H1 (cell line): ENCODE measurements at regions not wholly inside any gene's neighbourhood (a gene's known extent, or its start where the extent isn't known, plus 50 kb on each side); places are given as distances from the start of the nearest gene placed in this dataset.

Experiments
- CTCF ChIA-PET: fragments of 300-600 bp; sonication (Branson Sonifier 250); formaldehyde crosslinking; loops from one replicate; lab custom pipeline; 2021; ENCODE audit not compliant: partially characterized antibody; lab: Charles Lee
- POLR2A ChIA-PET: fragments of 300-600 bp; sonication (Branson Sonifier 250); formaldehyde crosslinking; loops from one replicate; lab custom pipeline; 2021; ENCODE audit warnings: inconsistent platforms; ENCODE audit not compliant: partially characterized antibody; lab: Charles Lee
- DNase-seq, 2 experiments: peaks; one replicate each; pipeline versions ENCODE4 v3.0.0 to v3.0.0-alpha.2; 2010 to 2022; ENCODE audit warnings: low spot score in 2 of 2, low read depth in 1 of 2, mixed read lengths in 1 of 2
- FAIRE-seq: peaks from 2 replicates; lab custom pipeline; 2011; peaks lifted over from hg19 to GRCh38; lab: Jason Lieb, UNC
- H2AFZ ChIP-seq: 2 replicates; pipeline ENCODE4 v1.8.1; 2012; ENCODE audit warnings: low read length, inconsistent platforms
- H2AK5ac ChIP-seq: 2 replicates; pipeline ENCODE4 v1.6.1; 2013; ENCODE audit warnings: low read depth, low read length
- H2BK120ac ChIP-seq: replicated peaks from 2 replicates; pipeline ENCODE3; 2013; ENCODE audit warnings: low read depth, low read length, inconsistent platforms
- H2BK12ac ChIP-seq: 2 replicates; pipeline ENCODE4 v1.6.1; 2013; ENCODE audit warnings: low read depth, low read length
- H2BK15ac ChIP-seq: 2 replicates; pipeline ENCODE4 v1.6.1; 2013; ENCODE audit warnings: low read length
- H2BK20ac ChIP-seq: 2 replicates; pipeline ENCODE4 v1.6.1; 2013; ENCODE audit warnings: low read length
- H2BK5ac ChIP-seq: 2 replicates; pipeline ENCODE4 v1.6.1; 2013; ENCODE audit warnings: low read depth, low read length
- H3K14ac ChIP-seq: 2 replicates; pipeline ENCODE4 v1.6.1; 2013; ENCODE audit warnings: inconsistent platforms; ENCODE audit not compliant: insufficient read length
- H3K18ac ChIP-seq: 2 replicates; pipeline ENCODE4 v1.6.1; 2013; ENCODE audit warnings: low read length; ENCODE audit errors: extremely low read depth
- H3K23ac ChIP-seq: 2 replicates; pipeline ENCODE4 v1.6.1; 2013; ENCODE audit warnings: inconsistent platforms; ENCODE audit not compliant: insufficient read length
- H3K23me2 ChIP-seq: 2 replicates; pipeline ENCODE4 v1.6.1; 2013; ENCODE audit warnings: low read depth, low read length
- H3K27ac ChIP-seq: 2 replicates; pipeline ENCODE4 v1.6.1; 2011; ENCODE audit warnings: low read depth, low read length, inconsistent platforms
- H3K27me3 ChIP-seq, 4 experiments: replicated peaks in 1 of 4; 1 replicate in 1 of 4; 2 replicates in 3 of 4; pipeline versions ENCODE4 v1.6.1 to v1.8.1; 2011 to 2013; ENCODE audit warnings: low read length in 3 of 4, mild to moderate bottlenecking in 3 of 4, inconsistent platforms in 2 of 4, mixed read lengths in 2 of 4, moderate library complexity in 1 of 4; ENCODE audit not compliant: control insufficient read depth in 3 of 4, insufficient read depth in 3 of 4; ENCODE audit errors: extremely low read depth in 1 of 4
- H3K36me3 ChIP-seq, 4 experiments: 2 replicates each; pipeline versions ENCODE4 v1.6.1 to v1.8.1; 2011 to 2013; ENCODE audit warnings: mild to moderate bottlenecking in 4 of 4, low read length in 3 of 4, moderate library complexity in 2 of 4, control low read depth in 1 of 4, inconsistent platforms in 1 of 4; ENCODE audit not compliant: insufficient read depth in 4 of 4, control insufficient read depth in 2 of 4
- H3K4ac ChIP-seq: replicated peaks from 2 replicates; pipeline ENCODE3; 2013; ENCODE audit warnings: low read length, low read depth, mixed read lengths, inconsistent platforms; ENCODE audit not compliant: insufficient read length
- H3K4me1 ChIP-seq, 4 experiments: replicated peaks in 1 of 4; 1 replicate in 1 of 4; 2 replicates in 3 of 4; pipeline versions ENCODE4 v1.6.1 to v1.8.1; 2011 to 2013; ENCODE audit warnings: low read length in 3 of 4, inconsistent platforms in 2 of 4, mixed read lengths in 1 of 4; ENCODE audit not compliant: insufficient read depth in 4 of 4, control insufficient read depth in 3 of 4
- H3K4me2 ChIP-seq, 2 experiments: 2 replicates each; pipeline versions ENCODE4 v1.6.1 to v1.8.1; 2011 to 2013; ENCODE audit warnings: low read depth in 2 of 2, low read length in 2 of 2, control low read depth in 1 of 2, inconsistent platforms in 1 of 2, mild to moderate bottlenecking in 1 of 2; ENCODE audit not compliant: insufficient read depth in 1 of 2
- H3K4me3 ChIP-seq, 4 experiments: fragments of 200-600, 300-600 bp in 1 of 4; sonication (generic), shearing (Covaris generic), sonication (Bioruptor Twin) in 1 of 4; 2 replicates each; pipeline versions ENCODE4 v1.5.1 to v1.8.1; 2011 to 2016; ENCODE audit warnings: low read length in 4 of 4, low read depth in 3 of 4, control low read depth in 2 of 4, inconsistent platforms in 2 of 4, mild to moderate bottlenecking in 2 of 4, mixed read lengths in 1 of 4, moderate library complexity in 1 of 4; ENCODE audit not compliant: insufficient read depth in 2 of 4; ENCODE audit errors: extremely low read depth in 1 of 4
- H3K56ac ChIP-seq: replicated peaks from 2 replicates; pipeline ENCODE3; 2013; ENCODE audit warnings: low read depth, mild to moderate bottlenecking, mixed read lengths, low read length, inconsistent platforms; ENCODE audit not compliant: insufficient read length
- H3K79me1 ChIP-seq: 2 replicates; pipeline ENCODE4 v1.6.1; 2013; ENCODE audit warnings: low read depth, low read length, control low read depth
- H3K79me2 ChIP-seq, 2 experiments: 2 replicates each; pipeline versions ENCODE4 v1.6.1 to v1.8.1; 2012 to 2013; ENCODE audit warnings: low read length in 2 of 2, mild to moderate bottlenecking in 2 of 2, inconsistent platforms in 1 of 2; ENCODE audit not compliant: insufficient read depth in 2 of 2, control insufficient read depth in 1 of 2
- H3K9ac ChIP-seq, 4 experiments: replicated peaks in 1 of 4; 1 replicate in 1 of 4; 2 replicates in 3 of 4; pipeline versions ENCODE4 v1.6.1 to v1.8.1; 2011 to 2013; ENCODE audit warnings: low read depth in 3 of 4, low read length in 3 of 4, control low read depth in 2 of 4, mild to moderate bottlenecking in 2 of 4, moderate library complexity in 2 of 4, inconsistent platforms in 1 of 4; ENCODE audit errors: extremely low read depth in 1 of 4
- H3K9me3 ChIP-seq, 2 experiments: 2 replicates each; pipeline versions ENCODE4 v1.6.1 to v1.8.1; 2012 to 2013; ENCODE audit warnings: mild to moderate bottlenecking in 2 of 2, moderate library complexity in 2 of 2, control low read depth in 1 of 2, inconsistent platforms in 1 of 2, low read depth in 1 of 2, low read length in 1 of 2, mixed read lengths in 1 of 2; ENCODE audit not compliant: insufficient read depth in 2 of 2
- H4K20me1 ChIP-seq, 2 experiments: replicated peaks in 1 of 2; 2 replicates each; pipeline versions ENCODE3 to v1.8.1; 2011 to 2013; ENCODE audit warnings: inconsistent platforms in 2 of 2, low read length in 2 of 2, mild to moderate bottlenecking in 1 of 2; ENCODE audit not compliant: insufficient read depth in 2 of 2, control insufficient read depth in 1 of 2
- H4K5ac ChIP-seq: 2 replicates; pipeline ENCODE4 v1.6.1; 2013; ENCODE audit warnings: low read length, low read depth, mixed read lengths, inconsistent platforms; ENCODE audit not compliant: insufficient read length
- H4K8ac ChIP-seq: 2 replicates; pipeline ENCODE4 v1.8.0; 2013; ENCODE audit warnings: mild to moderate bottlenecking, moderate library complexity, low read length, inconsistent platforms; ENCODE audit not compliant: insufficient read depth; ENCODE audit errors: extremely low read depth
- H4K91ac ChIP-seq: replicated peaks from 2 replicates; pipeline ENCODE3; 2013; ENCODE audit warnings: low read length, mixed read lengths, inconsistent platforms; ENCODE audit not compliant: insufficient read length
- ASH2L ChIP-seq: fragments of 200-600, 300-600 bp; sonication (generic); IDR thresholded peaks from one replicate; pipeline ENCODE4 v1.7.1; 2017; ENCODE audit warnings: low read length
- BACH1 ChIP-seq: IDR thresholded peaks from 2 replicates; pipeline ENCODE4 v1.6.1; 2012; ENCODE audit warnings: low read length, improper control_type of control experiment
- CHD1 ChIP-seq: IDR thresholded peaks from 2 replicates; pipeline ENCODE4 v1.6.1; 2012; ENCODE audit warnings: low read depth, low read length, improper control_type of control experiment
- CREB1 ChIP-seq: IDR thresholded peaks from 2 replicates; pipeline ENCODE4 v1.6.1; 2012; ENCODE audit warnings: inconsistent platforms
- EP300 ChIP-seq, 2 experiments: IDR thresholded peaks; 1 replicate in 1 of 2; 2 replicates in 1 of 2; pipeline ENCODE4 v1.6.1; 2011 to 2012; ENCODE audit warnings: low read depth in 2 of 2, low read length in 2 of 2, mild to moderate bottlenecking in 2 of 2, borderline replicate concordance in 1 of 2, inconsistent platforms in 1 of 2, moderate library complexity in 1 of 2
- GABPA ChIP-seq: IDR thresholded peaks from 2 replicates; pipeline ENCODE4 v1.6.1; 2011; ENCODE audit warnings: mild to moderate bottlenecking, low read length, moderate library complexity, borderline replicate concordance; ENCODE audit not compliant: insufficient read depth
- KDM1A ChIP-seq: fragments of 200-600, 300-600 bp; sonication (generic); IDR thresholded peaks from 2 replicates; pipeline ENCODE4 v1.7.1; 2016; ENCODE audit warnings: mild to moderate bottlenecking, low read length, borderline replicate concordance
- KDM4A ChIP-seq: IDR thresholded peaks from one replicate; pipeline ENCODE4 v1.7.1; 2012; ENCODE audit warnings: low read depth, mild to moderate bottlenecking, moderate library complexity, low read length, inconsistent platforms; ENCODE audit not compliant: severe bottlenecking
- RBBP5 ChIP-seq: IDR thresholded peaks from 2 replicates; pipeline ENCODE4 v1.7.1; 2012; ENCODE audit warnings: low read depth, mild to moderate bottlenecking, inconsistent platforms, low read length, moderate library complexity, borderline replicate concordance
- SIX5 ChIP-seq: IDR thresholded peaks from 2 replicates; pipeline ENCODE4 v1.6.1; 2011; ENCODE audit warnings: mild to moderate bottlenecking, low read depth, low read length
- TBP ChIP-seq: IDR thresholded peaks from 2 replicates; pipeline ENCODE4 v1.6.1; 2011; ENCODE audit warnings: low read depth, low read length, improper control_type of control experiment
- ZNF274 ChIP-seq: IDR thresholded peaks from 2 replicates; pipeline ENCODE4 v1.7.0; 2012; ENCODE audit warnings: low read length, borderline replicate concordance; ENCODE audit errors: extremely low read depth
- WGBS, 2 experiments: shearing (Covaris generic) in 1 of 2; methylation state at CpG; one replicate each; pipeline versions ENCODE4 v1.1.6 to v1.1.7; 2013 to 2015; ENCODE audit warnings: low lambda C conversion rate in 2 of 2, mixed read lengths in 2 of 2, inconsistent platforms in 1 of 2, low coverage in 1 of 2, missing lambda C conversion rate in 1 of 2; ENCODE audit not compliant: insufficient replicate concordance in 2 of 2, insufficient coverage in 1 of 2, insufficient read length in 1 of 2; ENCODE audit errors: extremely low coverage in 1 of 2, missing lambda C conversion rate in 1 of 2; 5-methylcytosine and 5-hydroxymethylcytosine counted together
- TF ChIP-seq, protein P1 (sequence below), 3 experiments: IDR thresholded peaks; 1 replicate in 2 of 3; 2 replicates in 1 of 3; pipeline versions ENCODE4 v1.5.1 to v1.6.1; 2011; ENCODE audit warnings: low read length in 3 of 3, mild to moderate bottlenecking in 3 of 3, inconsistent platforms in 2 of 3, low read depth in 1 of 3, moderate library complexity in 1 of 3; ENCODE audit not compliant: insufficient read depth in 1 of 3; ENCODE audit errors: control extremely low read depth in 1 of 3

DNA sequence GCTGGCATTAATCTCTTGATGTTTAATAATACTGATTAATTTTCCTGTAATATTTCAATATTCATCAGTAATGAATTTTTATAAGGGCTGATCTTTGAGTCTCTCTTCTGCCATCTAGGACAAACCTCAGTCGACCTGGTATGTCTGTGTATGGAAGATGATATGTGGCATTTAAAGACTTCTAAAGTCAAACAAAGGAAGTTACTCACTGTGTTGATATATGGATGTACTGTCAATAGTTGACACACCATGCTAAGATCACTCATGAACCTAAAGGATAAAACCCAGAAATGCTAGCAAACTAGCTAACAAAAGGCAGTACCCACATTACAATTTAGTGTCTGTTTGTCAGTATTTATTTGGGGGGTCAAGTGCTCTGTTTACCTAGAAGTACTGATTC is 380.7 kb upstream of the GOT2 start:
- FAIRE-seq (no peak), DNase-seq (no peak)
- H3K79me1 ChIP-seq, result no peaks in the 10 kb centered on the region
- ChIA-PET POLR2A (no interaction called here), CTCF (no interaction called here)
- H3K4ac ChIP-seq, result no peak overlapping the region
- no peak overlapping the region for H2BK20ac ChIP-seq
- 100% methylated on average over 1 of the region's 1 CpG; no CpG with 5 or more reads in 1 of the 2 experiments for WGBS, 2 experiments
- H2BK120ac ChIP-seq, result no peak overlapping the region
- H3K18ac ChIP-seq, result no peak overlapping the region
- no peak overlapping the region for H3K9ac ChIP-seq
- no peak overlapping the region for H3K4me2 ChIP-seq
- no peak overlapping the region; the same call in 1 of the 2 replicates for H3K27ac ChIP-seq
- no peaks in the 10 kb centered on the region for H3K27me3 ChIP-seq
- H3K4me1 ChIP-seq, result peaks cover 0 to 8% (median 0%) of the 10 kb centered on the region in 4 experiments; a peak in 1 of 7 replicates
- H4K20me1 ChIP-seq, result no peaks in the 10 kb centered on the region
- no peak overlapping the region for H2BK5ac ChIP-seq
- H2BK12ac ChIP-seq, result no peak overlapping the region
- H3K36me3 ChIP-seq, result no peaks in the 10 kb centered on the region
- no peaks in the 10 kb centered on the region for H3K23me2 ChIP-seq
- H2BK15ac ChIP-seq, result no peak overlapping the region
- no peak overlapping the region for H3K14ac ChIP-seq
- H4K5ac ChIP-seq, result no peak overlapping the region
- H3K4me3 ChIP-seq, result no peak overlapping the region
- no peak overlapping the region for H4K91ac ChIP-seq
- H4K8ac ChIP-seq, result no peak overlapping the region
- no peak overlapping the region for H3K23ac ChIP-seq
- H3K56ac ChIP-seq, result no peak overlapping the region
- no peak overlapping the region for H2AK5ac ChIP-seq
- no peaks in the 10 kb centered on the region; a peak in 1 of 4 replicates for H3K9me3 ChIP-seq
- H2AFZ ChIP-seq, result no peak overlapping the region
- no peaks in the 10 kb centered on the region for H3K79me2 ChIP-seq
- TF ChIP-seq CHD1 (no peak), KDM1A (no peak), ZNF274 (no peak), RBBP5 (no peak), ASH2L (no peak), BACH1 (no peak), TBP (no peak), KDM4A (no peak), EP300 (IDR thresholded peaks at IDR 0.05; ENCODE audit: borderline replicate concordance in 1 of 2, low read depth in 2 of 2, low read length in 2 of 2) (no peak), SIX5 (no peak), CREB1 (no peak), GABPA (no peak)
- TF ChIP-seq, protein P1, sequence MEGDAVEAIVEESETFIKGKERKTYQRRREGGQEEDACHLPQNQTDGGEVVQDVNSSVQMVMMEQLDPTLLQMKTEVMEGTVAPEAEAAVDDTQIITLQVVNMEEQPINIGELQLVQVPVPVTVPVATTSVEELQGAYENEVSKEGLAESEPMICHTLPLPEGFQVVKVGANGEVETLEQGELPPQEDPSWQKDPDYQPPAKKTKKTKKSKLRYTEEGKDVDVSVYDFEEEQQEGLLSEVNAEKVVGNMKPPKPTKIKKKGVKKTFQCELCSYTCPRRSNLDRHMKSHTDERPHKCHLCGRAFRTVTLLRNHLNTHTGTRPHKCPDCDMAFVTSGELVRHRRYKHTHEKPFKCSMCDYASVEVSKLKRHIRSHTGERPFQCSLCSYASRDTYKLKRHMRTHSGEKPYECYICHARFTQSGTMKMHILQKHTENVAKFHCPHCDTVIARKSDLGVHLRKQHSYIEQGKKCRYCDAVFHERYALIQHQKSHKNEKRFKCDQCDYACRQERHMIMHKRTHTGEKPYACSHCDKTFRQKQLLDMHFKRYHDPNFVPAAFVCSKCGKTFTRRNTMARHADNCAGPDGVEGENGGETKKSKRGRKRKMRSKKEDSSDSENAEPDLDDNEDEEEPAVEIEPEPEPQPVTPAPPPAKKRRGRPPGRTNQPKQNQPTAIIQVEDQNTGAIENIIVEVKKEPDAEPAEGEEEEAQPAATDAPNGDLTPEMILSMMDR (IDR thresholded peaks at IDR 0.05; ENCODE audit: control extremely low read depth in 1 of 3, insufficient read depth in 1 of 3, low read depth in 1 of 3, low read length in 3 of 3), result no peak
